Renal cortex interstitium (tissue), 11 donors: ENCODE measurements at regions not wholly inside any gene's neighbourhood (a gene's known extent, or its start where the extent isn't known, plus 50 kb on each side); places are given as distances from the start of the nearest gene placed in this dataset.
"Not testable (repeated sequence)": the region's sequence is repeated elsewhere in the genome, so short reads cannot be mapped to it uniquely, and the experiment has no call there.

Source experiments
- DNase-seq, 11 donors: peaks; one replicate each; pipeline ENCODE4 v3.0.0-alpha.2; 2013; ENCODE audit warnings: low read depth in 9 of 11, low spot score in 4 of 11; ENCODE audit errors: extremely low read depth in 1 of 11

DNA sequence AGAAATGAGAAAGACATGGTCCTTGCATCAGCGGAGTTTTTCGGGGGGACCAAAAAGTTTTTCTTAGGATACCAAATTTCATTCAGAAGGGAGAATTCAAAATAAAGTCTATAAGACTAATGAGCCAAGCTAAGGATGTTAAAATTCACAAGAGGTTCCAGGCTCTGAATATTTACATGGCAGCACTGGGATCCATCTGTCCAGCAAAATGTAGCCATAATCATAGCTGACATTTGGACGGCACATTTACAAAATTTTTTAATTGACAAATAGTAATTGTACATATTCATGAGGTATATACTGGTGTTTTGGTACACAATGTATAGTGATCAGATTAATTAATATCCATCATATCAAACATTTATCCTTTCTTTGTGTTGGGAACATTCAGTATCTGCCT, 107.9 kb downstream of the ZNF648 start:
- no peak for DNase-seq

DNA sequence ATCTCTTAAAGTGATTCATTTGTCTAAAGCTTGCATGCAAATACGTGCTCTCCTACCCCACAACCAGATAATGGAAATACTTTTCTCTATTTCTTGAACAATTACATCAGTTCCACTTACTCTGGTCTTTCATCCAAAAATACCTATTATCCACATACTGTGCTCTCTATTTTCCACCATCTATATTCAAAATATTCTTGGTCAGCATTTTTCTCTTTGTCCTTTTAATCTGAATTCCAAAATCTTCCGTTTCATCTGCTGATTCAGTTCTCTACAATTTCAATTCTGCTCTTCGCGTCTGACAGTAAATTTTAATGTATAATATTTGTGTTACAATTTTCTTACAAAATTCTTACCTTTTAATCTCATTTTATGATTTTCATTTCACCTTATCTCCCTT, 110.3 kb downstream of the ZNF648 start:
- no peak for DNase-seq

GRCh38 chr1:181949500-181949899, 112.0 kb downstream of the ZNF648 start:
- DNase-seq, result no peak

- DNase-seq, result no peak
Observed at GRCh38 chr1:181948372-181948771, 113.1 kb downstream of the ZNF648 start.

- DNase-seq, result no peak
Observed at GRCh38 chr1:181947441-181947840, 114.1 kb downstream of the ZNF648 start.

DNA sequence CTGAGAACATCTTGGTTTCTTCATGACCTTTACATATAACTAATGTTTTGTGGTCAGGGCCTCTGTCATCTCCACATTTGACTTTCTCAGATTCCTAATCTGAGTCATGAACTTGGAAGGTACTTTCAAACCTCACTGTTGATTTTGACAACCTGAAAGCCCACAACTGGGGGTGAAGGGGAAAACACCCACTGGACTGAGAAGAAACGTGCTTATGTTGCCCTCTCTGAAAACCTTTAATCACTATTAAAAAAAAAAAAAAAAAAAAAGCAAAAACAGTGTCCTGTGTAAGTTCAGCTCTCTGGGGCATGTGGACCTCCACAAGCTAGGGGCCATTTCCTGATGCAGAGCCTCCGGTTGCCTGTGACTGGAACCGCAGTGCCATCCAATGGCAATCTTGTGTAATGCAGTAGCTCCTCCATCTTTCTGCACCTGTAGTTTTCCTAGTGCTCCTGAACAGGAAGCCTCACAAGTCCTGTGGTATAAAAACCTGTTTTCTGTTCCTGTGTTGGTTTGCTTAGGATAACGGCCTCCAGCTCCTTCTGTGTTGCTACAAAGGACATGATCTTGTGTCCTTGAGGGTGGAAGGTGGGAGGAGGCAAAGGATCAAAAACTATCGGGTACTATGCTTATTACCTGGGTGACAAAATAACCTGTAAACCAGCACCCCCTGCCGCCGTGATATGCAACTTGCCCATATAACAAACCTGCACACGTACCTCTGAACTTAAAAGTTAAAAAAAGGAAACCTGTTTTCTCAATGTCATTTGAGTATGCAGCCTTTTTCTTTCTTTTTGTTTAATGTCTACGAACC, 124.5 kb downstream of the ZNF648 start:
- DNase-seq, result peak; percentile 33 to 66 (median 53)

GRCh38 chr1:181936269-181936668, 125.2 kb downstream of the ZNF648 start:
- no peak for DNase-seq

DNA sequence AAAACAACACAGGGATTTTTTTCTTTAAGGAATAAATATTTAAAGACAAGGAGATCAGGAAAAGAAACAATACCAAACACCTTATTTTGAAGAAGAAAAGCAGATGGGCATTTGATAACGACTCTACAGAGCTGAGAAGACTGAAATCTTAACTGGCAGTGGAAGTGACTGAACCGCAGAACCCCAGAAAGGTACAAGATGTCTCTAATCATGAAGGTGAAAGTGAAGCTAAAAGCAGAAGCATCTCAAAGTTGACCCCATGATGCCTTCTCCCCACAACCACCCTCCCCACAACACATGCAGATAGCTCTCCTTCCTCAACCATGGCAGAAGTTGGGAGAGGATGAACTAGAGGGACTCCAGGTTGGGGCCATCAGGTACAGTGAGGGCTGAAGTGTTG, 129.6 kb downstream of the ZNF648 start:
- no peak for DNase-seq

GRCh38 chr1:181930187-181930586, 131.3 kb downstream of the ZNF648 start:
- no peak for DNase-seq

GRCh38 chr1:181926697-181927096, 134.8 kb downstream of the ZNF648 start:
- DNase-seq, result no peak

- not testable (repeated sequence) for DNase-seq
Observed at GRCh38 chr1:181924034-181924433, 137.5 kb downstream of the ZNF648 start.

- no peak for DNase-seq
Observed at GRCh38 chr1:181919542-181919941, 142.0 kb downstream of the ZNF648 start.

- peak in 6 of 11 donors; percentile 3 to 26 (median 18) for DNase-seq
Observed at GRCh38 chr1:181918880-181919525, 142.5 kb downstream of the ZNF648 start.

- DNase-seq, result no peak
Observed at GRCh38 chr1:181911715-181912114, 149.8 kb downstream of the ZNF648 start.

DNA sequence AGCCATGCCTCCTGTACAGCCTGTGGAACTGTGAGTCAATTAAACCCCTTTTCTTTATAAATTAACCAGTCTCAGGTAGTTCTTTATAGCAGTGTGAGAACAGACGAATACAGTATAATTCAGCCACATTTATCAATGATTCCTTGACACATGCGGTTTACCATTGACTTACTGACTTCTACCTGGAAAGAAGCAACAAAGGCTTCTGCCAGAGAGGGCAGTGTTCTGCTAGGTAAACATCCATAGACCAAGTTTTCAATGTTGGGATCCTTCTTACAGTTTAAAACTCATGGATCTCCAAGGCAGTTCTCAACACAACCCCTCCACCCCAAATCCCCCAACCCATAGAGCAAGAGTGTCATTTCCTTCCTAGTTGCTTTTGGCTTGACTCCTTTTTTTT, 150.6 kb downstream of the ZNF648 start:
- DNase-seq, result no peak

- no peak for DNase-seq
Observed at GRCh38 chr1:181909010-181909409, 152.5 kb downstream of the ZNF648 start.

DNA sequence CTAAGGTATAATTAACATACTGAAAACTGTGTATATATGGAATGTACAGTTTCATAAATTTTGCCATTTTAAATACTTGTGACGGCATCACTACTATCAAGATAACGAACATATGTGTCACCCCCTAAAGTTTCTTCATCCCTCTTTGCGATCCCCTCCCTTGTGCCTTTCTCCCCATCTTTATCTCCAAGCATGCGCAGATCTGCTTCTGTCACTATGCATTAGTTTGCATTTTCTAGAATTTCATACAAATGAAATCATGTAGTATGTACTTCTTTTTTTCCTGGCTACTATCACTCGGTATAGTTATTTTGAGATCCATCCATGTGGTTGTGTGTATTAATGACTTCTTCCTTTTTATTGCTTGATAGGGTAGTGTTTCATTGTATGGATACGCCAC, 154.9 kb downstream of the ZNF648 start:
- no peak for DNase-seq

- DNase-seq, result no peak
Observed at GRCh38 chr1:181905944-181906597, 155.4 kb downstream of the ZNF648 start.

GRCh38 chr1:181898773-181899172, 162.7 kb downstream of the ZNF648 start:
- no peak for DNase-seq

- no peak for DNase-seq
Observed at GRCh38 chr1:181896824-181897223, 164.7 kb downstream of the ZNF648 start.
